ENCODE measurements at regions not wholly inside any gene's neighbourhood (a gene's known extent, or its start where the extent isn't known, plus 50 kb on each side); places are given as distances from the start of the nearest gene placed in this dataset.
"Not testable (repeated sequence)": the region's sequence is repeated elsewhere in the genome, so short reads cannot be mapped to it uniquely, and the experiment has no call there.

- no peak for ATAC-seq (replicated peaks in 1 of 4)
- Mint-ChIP-seq H3K27ac (no peak overlapping the region), H3K4me3 (no peak overlapping the region), H3K4me1 (no peaks in the 10 kb centered on the region), H3K36me3 (no peaks in the 10 kb centered on the region), H3K27me3 (peaks cover 15 to 25% of the 10 kb centered on the region in 2 donors), H3K9me3 (no peaks in the 10 kb centered on the region)
- H3K4me3 ChIP-seq (ENCODE audit: control insufficient read depth in 1 of 2, extremely low read depth in 1 of 2, low read length in 1 of 2), result no peak overlapping the region
- no peaks in the 10 kb centered on the region for H3K36me3 ChIP-seq (ENCODE audit: control insufficient read depth in 2 of 2, extremely low read depth in 1 of 2, insufficient read depth in 1 of 2, low read length in 1 of 2)
- peaks cover 0 to 17% of the 10 kb centered on the region in 2 experiments for H3K27me3 ChIP-seq (replicated peaks in 1 of 2; ENCODE audit: control insufficient read depth in 2 of 2, extremely low read depth in 1 of 2, insufficient read depth in 2 of 2, low read length in 1 of 2)
- ChIA-PET POLR2A (no interaction called here), CTCF (interaction anchor here in 1 of 2 donors (0.6 kb wide), 1 partner anchor 10 kb away, joined by 3 read pairs; no protein-coding TSS in a partner anchor)
- 71% methylated on average over 1 of the region's 5 CpGs for WGBS (ENCODE audit: insufficient coverage)
- H3K27ac ChIP-seq (ENCODE audit: low read length), result no peak overlapping the region
- H3K9me3 ChIP-seq, result no peaks in the 10 kb centered on the region
- no peaks in the 10 kb centered on the region for H3K4me1 ChIP-seq (ENCODE audit: control insufficient read depth in 1 of 2, extremely low read depth in 1 of 2, insufficient read depth in 2 of 2, low read length in 2 of 2)
- no peak for DNase-seq
Observed at GRCh38 chr16:24645739-24646645, 83.5 kb upstream of the TNRC6A start.

DNA sequence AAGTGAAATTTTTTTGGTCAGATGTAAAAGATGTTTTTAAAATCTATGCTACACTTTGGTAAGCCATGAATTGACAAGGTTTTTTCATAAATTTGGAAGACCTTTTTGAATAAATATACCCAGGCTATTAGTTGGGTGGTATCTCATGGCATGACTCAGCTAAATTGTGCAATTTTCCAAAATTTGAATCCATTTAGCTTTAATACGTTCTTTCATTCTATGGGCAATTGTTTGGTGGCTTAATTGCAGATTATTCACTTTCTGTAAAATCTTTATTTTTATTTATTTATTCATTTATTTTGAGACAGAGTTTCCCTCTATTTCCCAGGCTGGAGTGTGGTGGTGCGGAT lies 82.8 kb upstream of the TNRC6A start:
- Histone ChIP-seq H3K27ac (ENCODE audit: low read length) (no peak overlapping the region), H3K4me3 (ENCODE audit: control insufficient read depth in 1 of 2, extremely low read depth in 1 of 2, low read length in 1 of 2) (no peak overlapping the region), H3K27me3 (replicated peaks in 1 of 2; ENCODE audit: control insufficient read depth in 2 of 2, extremely low read depth in 1 of 2, insufficient read depth in 2 of 2, low read length in 1 of 2) (peaks cover 0 to 14% of the 10 kb centered on the region in 2 experiments), H3K4me1 (ENCODE audit: control insufficient read depth in 1 of 2, extremely low read depth in 1 of 2, insufficient read depth in 2 of 2, low read length in 2 of 2) (no peaks in the 10 kb centered on the region), H3K36me3 (ENCODE audit: control insufficient read depth in 2 of 2, extremely low read depth in 1 of 2, insufficient read depth in 1 of 2, low read length in 1 of 2) (no peaks in the 10 kb centered on the region), H3K9me3 (no peaks in the 10 kb centered on the region)
- DNase-seq, result no peak
- H3K27me3 Mint-ChIP-seq, result peaks cover 11 to 20% of the 10 kb centered on the region in 2 donors
- no peak overlapping the region for H3K4me3 Mint-ChIP-seq
- CTCF ChIA-PET, result interaction anchor here in 1 of 2 donors (0.6 kb wide), 1 partner anchor 9 kb away, joined by 3 read pairs; no protein-coding TSS in a partner anchor
- H3K27ac Mint-ChIP-seq, result no peak overlapping the region
- no peak for ATAC-seq (replicated peaks in 1 of 4)
- no peaks in the 10 kb centered on the region for H3K4me1 Mint-ChIP-seq
- no peaks in the 10 kb centered on the region for H3K36me3 Mint-ChIP-seq
- H3K9me3 Mint-ChIP-seq, result no peaks in the 10 kb centered on the region
- WGBS (ENCODE audit: insufficient coverage), result 83% methylated on average over 1 of the region's 2 CpGs
- POLR2A ChIA-PET, result no interaction called here

DNA sequence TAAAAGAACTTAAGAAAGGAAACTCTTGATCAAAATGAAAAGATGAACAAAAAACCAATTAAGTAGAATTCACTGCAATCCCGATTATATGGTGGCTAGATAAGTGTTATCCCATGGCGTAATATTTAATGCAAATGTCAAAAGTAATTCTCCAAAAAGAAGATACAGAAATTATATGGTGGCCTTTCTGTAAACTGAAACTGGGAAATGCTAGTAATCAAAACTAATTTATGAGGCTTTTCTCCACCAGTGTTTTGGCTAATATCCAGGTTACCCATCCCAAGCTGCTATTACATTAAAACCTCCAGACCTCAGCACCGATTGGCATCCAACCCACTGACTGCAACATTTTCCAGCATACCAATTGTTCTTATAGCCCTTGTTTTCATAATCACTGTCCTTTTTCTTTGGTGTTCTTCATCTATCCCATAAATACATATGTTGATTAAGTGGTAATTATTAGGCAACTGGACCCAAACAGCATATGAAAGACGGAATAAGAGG lies 77.2 kb upstream of the TNRC6A start:
- H3K4me1 Mint-ChIP-seq, result no peaks in the 10 kb centered on the region
- Histone ChIP-seq H3K4me3 (ENCODE audit: control insufficient read depth in 1 of 2, extremely low read depth in 1 of 2, low read length in 1 of 2) (no peak overlapping the region), H3K27me3 (replicated peaks in 1 of 2; ENCODE audit: control insufficient read depth in 2 of 2, extremely low read depth in 1 of 2, insufficient read depth in 2 of 2, low read length in 1 of 2) (peaks cover 0 to 8% of the 10 kb centered on the region in 2 experiments), H3K9me3 (no peaks in the 10 kb centered on the region), H3K4me1 (ENCODE audit: control insufficient read depth in 1 of 2, extremely low read depth in 1 of 2, insufficient read depth in 2 of 2, low read length in 2 of 2) (no peaks in the 10 kb centered on the region), H3K36me3 (ENCODE audit: control insufficient read depth in 2 of 2, extremely low read depth in 1 of 2, insufficient read depth in 1 of 2, low read length in 1 of 2) (no peaks in the 10 kb centered on the region), H3K27ac (ENCODE audit: low read length) (no peak overlapping the region)
- 94% methylated on average over 2 of the region's 4 CpGs for WGBS (ENCODE audit: insufficient coverage)
- no peak overlapping the region for H3K4me3 Mint-ChIP-seq
- H3K27ac Mint-ChIP-seq, result no peak overlapping the region
- CTCF ChIA-PET, result no interaction called here
- H3K36me3 Mint-ChIP-seq, result no peaks in the 10 kb centered on the region
- DNase-seq (no peak), ATAC-seq (replicated peaks in 1 of 4) (no peak)
- H3K9me3 Mint-ChIP-seq, result no peaks in the 10 kb centered on the region
- POLR2A ChIA-PET, result no interaction called here
- peaks cover 4 to 14% of the 10 kb centered on the region in 2 donors for H3K27me3 Mint-ChIP-seq

GRCh38 chr16:24652803-24653202 lies 76.6 kb upstream of the TNRC6A start:
- Mint-ChIP-seq H3K4me1 (no peaks in the 10 kb centered on the region), H3K4me3 (no peak overlapping the region), H3K9me3 (no peaks in the 10 kb centered on the region), H3K27ac (no peak overlapping the region), H3K36me3 (no peaks in the 10 kb centered on the region), H3K27me3 (peaks cover 4 to 10% of the 10 kb centered on the region in 2 donors)
- Histone ChIP-seq H3K4me3 (ENCODE audit: control insufficient read depth in 1 of 2, extremely low read depth in 1 of 2, low read length in 1 of 2) (no peak overlapping the region), H3K4me1 (ENCODE audit: control insufficient read depth in 1 of 2, extremely low read depth in 1 of 2, insufficient read depth in 2 of 2, low read length in 2 of 2) (no peaks in the 10 kb centered on the region), H3K27me3 (replicated peaks in 1 of 2; ENCODE audit: control insufficient read depth in 2 of 2, extremely low read depth in 1 of 2, insufficient read depth in 2 of 2, low read length in 1 of 2) (peaks cover 0 to 8% of the 10 kb centered on the region in 2 experiments), H3K9me3 (no peaks in the 10 kb centered on the region), H3K27ac (ENCODE audit: low read length) (no peak overlapping the region), H3K36me3 (ENCODE audit: control insufficient read depth in 2 of 2, extremely low read depth in 1 of 2, insufficient read depth in 1 of 2, low read length in 1 of 2) (no peaks in the 10 kb centered on the region)
- CTCF ChIA-PET, result no interaction called here
- ATAC-seq (replicated peaks in 1 of 4), result no peak
- POLR2A ChIA-PET, result no interaction called here
- no CpG with 5 or more reads among the region's 1 CpG for WGBS (ENCODE audit: insufficient coverage)
- DNase-seq, result no peak

DNA sequence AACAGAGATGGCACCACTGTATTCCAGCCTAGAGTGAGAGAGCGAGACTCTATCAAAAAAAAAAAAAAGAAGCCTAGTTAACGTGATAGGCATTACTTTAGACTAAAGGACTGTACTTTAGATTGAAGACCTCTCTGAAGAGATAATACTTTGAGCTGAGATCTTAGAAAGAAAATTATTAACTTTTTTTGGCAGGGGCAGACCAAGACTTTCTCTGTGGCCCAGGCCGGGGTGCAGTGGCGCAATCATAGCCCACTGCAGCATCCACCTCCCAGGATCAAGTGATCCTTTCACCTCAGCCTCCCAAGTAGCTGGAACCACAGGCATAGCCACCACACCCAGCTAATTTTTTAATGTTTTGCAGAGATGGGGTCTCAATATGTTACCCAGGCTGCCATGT lies 75.7 kb upstream of the TNRC6A start:
- ChIA-PET POLR2A (no interaction called here), CTCF (interaction anchor here in 1 of 2 donors (0.6 kb wide), 1 partner anchor 10 kb away, joined by 10 read pairs; no protein-coding TSS in a partner anchor)
- no peak overlapping the region for H3K4me3 Mint-ChIP-seq
- H3K4me3 ChIP-seq (ENCODE audit: control insufficient read depth in 1 of 2, extremely low read depth in 1 of 2, low read length in 1 of 2), result no peak overlapping the region
- DNase-seq (no peak), ATAC-seq (replicated peaks in 1 of 4) (no peak)
- no peaks in the 10 kb centered on the region for H3K4me1 ChIP-seq (ENCODE audit: control insufficient read depth in 1 of 2, extremely low read depth in 1 of 2, insufficient read depth in 2 of 2, low read length in 2 of 2)
- H3K27ac ChIP-seq (ENCODE audit: low read length), result no peak overlapping the region
- no peaks in the 10 kb centered on the region for H3K9me3 Mint-ChIP-seq
- H3K4me1 Mint-ChIP-seq, result peaks cover 0 to 3% (median 0%) of the 10 kb centered on the region in 3 donors
- WGBS (ENCODE audit: insufficient coverage), result 100% methylated on average over 2 of the region's 4 CpGs
- H3K36me3 ChIP-seq (ENCODE audit: control insufficient read depth in 2 of 2, extremely low read depth in 1 of 2, insufficient read depth in 1 of 2, low read length in 1 of 2), result no peaks in the 10 kb centered on the region
- H3K36me3 Mint-ChIP-seq, result no peaks in the 10 kb centered on the region
- peaks cover 4 to 5% of the 10 kb centered on the region in 2 donors for H3K27me3 Mint-ChIP-seq
- no peaks in the 10 kb centered on the region for H3K9me3 ChIP-seq
- no peak overlapping the region for H3K27ac Mint-ChIP-seq
- H3K27me3 ChIP-seq (replicated peaks in 1 of 2; ENCODE audit: control insufficient read depth in 2 of 2, extremely low read depth in 1 of 2, insufficient read depth in 2 of 2, low read length in 1 of 2), result peaks cover 0 to 8% of the 10 kb centered on the region in 2 experiments

DNA sequence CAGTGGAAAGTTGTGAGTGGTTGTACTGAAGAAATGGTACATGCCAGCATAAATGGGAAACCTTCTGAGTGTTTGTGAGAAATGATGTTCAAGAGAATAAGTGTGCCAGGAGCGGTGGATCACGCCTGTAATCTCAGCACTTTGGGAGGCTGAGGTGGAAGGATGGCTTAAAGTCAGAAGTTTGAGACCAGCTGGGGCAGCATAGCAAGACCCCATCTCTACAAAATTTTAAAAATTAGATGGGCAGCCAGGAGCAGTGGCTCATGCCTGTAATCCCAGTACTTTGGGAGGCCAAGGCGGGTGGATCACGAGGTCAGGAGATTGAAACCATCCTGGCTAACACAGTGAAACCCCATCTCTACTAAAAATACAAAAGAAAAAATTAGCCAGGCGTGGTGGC lies 63.5 kb upstream of the TNRC6A start:
- Mint-ChIP-seq H3K4me1 (peaks cover 3 to 10% (median 4%) of the 10 kb centered on the region in 3 donors), H3K27me3 (peaks cover 11 to 16% of the 10 kb centered on the region in 2 donors)
- not testable (repeated sequence) for H3K4me3 Mint-ChIP-seq; ATAC-seq (replicated peaks in 1 of 4); H3K36me3 ChIP-seq (ENCODE audit: control insufficient read depth in 2 of 2, extremely low read depth in 1 of 2, insufficient read depth in 1 of 2, low read length in 1 of 2); H3K4me3 ChIP-seq (ENCODE audit: control insufficient read depth in 1 of 2, extremely low read depth in 1 of 2, low read length in 1 of 2); DNase-seq; H3K9me3 Mint-ChIP-seq; H3K27ac ChIP-seq (ENCODE audit: low read length); H3K9me3 ChIP-seq; H3K27ac Mint-ChIP-seq; H3K36me3 Mint-ChIP-seq; H3K4me1 ChIP-seq (ENCODE audit: control insufficient read depth in 1 of 2, extremely low read depth in 1 of 2, insufficient read depth in 2 of 2, low read length in 2 of 2)
- ChIA-PET CTCF (interaction anchor here in 1 of 2 donors (0.6 kb wide), 1 partner anchor 47 kb away, joined by 5 read pairs; no protein-coding TSS in a partner anchor), POLR2A (interaction anchor here in 1 of 2 donors (0.7 kb wide), 1 partner anchor 79 kb away, joined by 5 read pairs; no protein-coding TSS in a partner anchor)
- H3K27me3 ChIP-seq (replicated peaks in 1 of 2; ENCODE audit: control insufficient read depth in 2 of 2, extremely low read depth in 1 of 2, insufficient read depth in 2 of 2, low read length in 1 of 2), result peaks cover 0 to 20% of the 10 kb centered on the region in 2 experiments
- no CpG with 5 or more reads among the region's 5 CpGs for WGBS (ENCODE audit: insufficient coverage)

Measured in T-cell (primary cell).